ENCODE measurements at regions not wholly inside any gene's neighbourhood (a gene's known extent, or its start where the extent isn't known, plus 50 kb on each side); places are given as distances from the start of the nearest gene placed in this dataset.

DNA sequence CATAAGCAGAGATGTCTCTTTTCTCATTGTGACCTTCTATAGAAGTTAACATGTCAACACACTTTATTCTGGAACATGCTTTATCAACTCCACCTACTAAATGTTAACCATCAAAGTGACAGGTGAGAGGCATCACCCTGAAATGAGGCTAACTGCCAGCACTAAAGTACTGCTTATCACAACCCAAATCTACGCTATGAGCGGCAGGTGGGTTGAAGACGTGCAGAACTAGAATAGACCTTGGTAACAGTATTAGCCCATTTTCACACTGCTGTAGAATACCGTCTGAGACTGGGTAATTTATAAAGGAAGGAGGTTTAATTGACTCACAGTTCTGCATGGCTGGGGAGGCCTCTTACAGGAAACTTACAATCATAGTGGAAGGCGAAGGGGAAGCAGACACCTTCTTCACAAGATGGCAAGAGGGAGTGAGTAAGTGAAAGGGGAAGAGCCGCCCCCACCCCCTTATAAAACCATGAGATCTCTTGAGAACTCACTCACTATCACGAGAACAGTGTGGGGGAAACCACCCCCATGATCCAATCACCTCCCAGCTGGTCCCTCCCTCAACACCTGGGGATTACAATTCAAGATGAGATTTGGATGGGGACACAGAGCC is 359.0 kb downstream of the SEC23A start:
- no peaks in the 10 kb centered on the region for H3K27me3 ChIP-seq (ENCODE audit: insufficient read depth, low read length)
- H3K27ac ChIP-seq (ENCODE audit: low read depth, low read length) = no peak overlapping the region
- H3K79me2 ChIP-seq (ENCODE audit: insufficient read depth, low read length) = no peaks in the 10 kb centered on the region
- H3K4me3 ChIP-seq (replicated peaks in 1 of 2; ENCODE audit: low read depth in 1 of 2, low read length in 2 of 2) = no peak overlapping the region
- POLR2A ChIA-PET = no interaction called here
- no peaks in the 10 kb centered on the region for H3K9me2 ChIP-seq (ENCODE audit: insufficient read depth)
- CTCF ChIA-PET = no interaction called here
- intact Hi-C loops (cut with micrococcal nuclease) = no loop called here
- H4K20me1 ChIP-seq (ENCODE audit: insufficient read depth) = no peaks in the 10 kb centered on the region
- BruUV-seq (replicated peaks) = no TSS peak
- no peaks in the 10 kb centered on the region for H3K9me3 ChIP-seq (ENCODE audit: control insufficient read depth in 1 of 2, insufficient read depth in 1 of 2, low read depth in 1 of 2, low read length in 2 of 2)
- H2AFZ ChIP-seq (ENCODE audit: low read depth, low read length, poor library complexity, severe bottlenecking) = no peak overlapping the region
- no peaks in the 10 kb centered on the region for H3K4me1 ChIP-seq (ENCODE audit: control insufficient read depth in 1 of 2, insufficient read depth in 2 of 2, low read length in 2 of 2)
- H3K36me3 ChIP-seq (ENCODE audit: control insufficient read depth in 1 of 2, insufficient read depth in 2 of 2, low read length in 2 of 2) = no peaks in the 10 kb centered on the region
- H3K9ac ChIP-seq (ENCODE audit: low read length) = no peak overlapping the region
- no peak for TF ChIP-seq YY1 (IDR thresholded peaks at IDR 0.05; ENCODE audit: extremely low read depth, insufficient replicate concordance, low read depth, low read length)
- TF ChIP-seq POLR2AphosphoS5 (IDR thresholded peaks at IDR 0.05; ENCODE audit: low read depth, low read length) = no peak
- TF ChIP-seq ZNF274 (IDR thresholded peaks at IDR 0.05; ENCODE audit: low read depth, low read length) = no peak
- no peak for TF ChIP-seq POLR2A (IDR thresholded peaks at IDR 0.05; ENCODE audit: borderline replicate concordance, extremely low read depth, insufficient read depth, insufficient read length)
- TF ChIP-seq, protein P1, sequence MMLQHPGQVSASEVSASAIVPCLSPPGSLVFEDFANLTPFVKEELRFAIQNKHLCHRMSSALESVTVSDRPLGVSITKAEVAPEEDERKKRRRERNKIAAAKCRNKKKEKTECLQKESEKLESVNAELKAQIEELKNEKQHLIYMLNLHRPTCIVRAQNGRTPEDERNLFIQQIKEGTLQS (IDR thresholded peaks at IDR 0.05) = no peak
- TF ChIP-seq, protein P2, sequence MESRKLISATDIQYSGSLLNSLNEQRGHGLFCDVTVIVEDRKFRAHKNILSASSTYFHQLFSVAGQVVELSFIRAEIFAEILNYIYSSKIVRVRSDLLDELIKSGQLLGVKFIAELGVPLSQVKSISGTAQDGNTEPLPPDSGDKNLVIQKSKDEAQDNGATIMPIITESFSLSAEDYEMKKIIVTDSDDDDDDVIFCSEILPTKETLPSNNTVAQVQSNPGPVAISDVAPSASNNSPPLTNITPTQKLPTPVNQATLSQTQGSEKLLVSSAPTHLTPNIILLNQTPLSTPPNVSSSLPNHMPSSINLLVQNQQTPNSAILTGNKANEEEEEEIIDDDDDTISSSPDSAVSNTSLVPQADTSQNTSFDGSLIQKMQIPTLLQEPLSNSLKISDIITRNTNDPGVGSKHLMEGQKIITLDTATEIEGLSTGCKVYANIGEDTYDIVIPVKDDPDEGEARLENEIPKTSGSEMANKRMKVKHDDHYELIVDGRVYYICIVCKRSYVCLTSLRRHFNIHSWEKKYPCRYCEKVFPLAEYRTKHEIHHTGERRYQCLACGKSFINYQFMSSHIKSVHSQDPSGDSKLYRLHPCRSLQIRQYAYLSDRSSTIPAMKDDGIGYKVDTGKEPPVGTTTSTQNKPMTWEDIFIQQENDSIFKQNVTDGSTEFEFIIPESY (IDR thresholded peaks at IDR 0.05; ENCODE audit: extremely low read depth, insufficient replicate concordance, low read length) = no peak
- no peak for TF ChIP-seq CEBPB (IDR thresholded peaks at IDR 0.05; ENCODE audit: low read depth)
- TF ChIP-seq SP1 (IDR thresholded peaks at IDR 0.05; ENCODE audit: low read depth) = no peak
- TF ChIP-seq TCF7L2 (IDR thresholded peaks at IDR 0.05; ENCODE audit: borderline replicate concordance, extremely low read depth, insufficient read depth, insufficient read length) = no peak
- no peak for TF ChIP-seq EZH2 (IDR thresholded peaks at IDR 0.05)
- no peak for TF ChIP-seq EZH2phosphoT487 (IDR thresholded peaks at IDR 0.05; ENCODE audit: borderline replicate concordance)
- TF ChIP-seq RAD21 (IDR thresholded peaks at IDR 0.05; ENCODE audit: low read depth) = no peak
- TF ChIP-seq ELF1 (IDR thresholded peaks at IDR 0.05; ENCODE audit: borderline replicate concordance, low read depth) = no peak
- no peak for TF ChIP-seq JUND (IDR thresholded peaks at IDR 0.05)
- TF ChIP-seq, protein P3, sequence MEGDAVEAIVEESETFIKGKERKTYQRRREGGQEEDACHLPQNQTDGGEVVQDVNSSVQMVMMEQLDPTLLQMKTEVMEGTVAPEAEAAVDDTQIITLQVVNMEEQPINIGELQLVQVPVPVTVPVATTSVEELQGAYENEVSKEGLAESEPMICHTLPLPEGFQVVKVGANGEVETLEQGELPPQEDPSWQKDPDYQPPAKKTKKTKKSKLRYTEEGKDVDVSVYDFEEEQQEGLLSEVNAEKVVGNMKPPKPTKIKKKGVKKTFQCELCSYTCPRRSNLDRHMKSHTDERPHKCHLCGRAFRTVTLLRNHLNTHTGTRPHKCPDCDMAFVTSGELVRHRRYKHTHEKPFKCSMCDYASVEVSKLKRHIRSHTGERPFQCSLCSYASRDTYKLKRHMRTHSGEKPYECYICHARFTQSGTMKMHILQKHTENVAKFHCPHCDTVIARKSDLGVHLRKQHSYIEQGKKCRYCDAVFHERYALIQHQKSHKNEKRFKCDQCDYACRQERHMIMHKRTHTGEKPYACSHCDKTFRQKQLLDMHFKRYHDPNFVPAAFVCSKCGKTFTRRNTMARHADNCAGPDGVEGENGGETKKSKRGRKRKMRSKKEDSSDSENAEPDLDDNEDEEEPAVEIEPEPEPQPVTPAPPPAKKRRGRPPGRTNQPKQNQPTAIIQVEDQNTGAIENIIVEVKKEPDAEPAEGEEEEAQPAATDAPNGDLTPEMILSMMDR (IDR thresholded peaks at IDR 0.05 in 2 of 3, conservative IDR thresholded peaks at IDR 0.05 in 1 of 3; ENCODE audit: borderline replicate concordance in 1 of 3, insufficient read depth in 1 of 3, low read depth in 2 of 3, low read length in 2 of 3) = no peak
- ATAC-seq = no peak
- no peak overlapping the region for H3K4me2 ChIP-seq (ENCODE audit: low read length)
- DNase-seq (ENCODE audit: low read depth, low spot score) = no peak
- RAD21 ChIA-PET (ENCODE audit: low non-redundant PET in 1 of 2, low total read pairs in 2 of 2, uncharacterized antibody in 2 of 2, unreplicated experiment in 2 of 2) = no interaction called here

All from HCT116 (cell line).